ENCODE measurements at regions not wholly inside any gene's neighbourhood (a gene's known extent, or its start where the extent isn't known, plus 50 kb on each side); places are given as distances from the start of the nearest gene placed in this dataset.

DNA sequence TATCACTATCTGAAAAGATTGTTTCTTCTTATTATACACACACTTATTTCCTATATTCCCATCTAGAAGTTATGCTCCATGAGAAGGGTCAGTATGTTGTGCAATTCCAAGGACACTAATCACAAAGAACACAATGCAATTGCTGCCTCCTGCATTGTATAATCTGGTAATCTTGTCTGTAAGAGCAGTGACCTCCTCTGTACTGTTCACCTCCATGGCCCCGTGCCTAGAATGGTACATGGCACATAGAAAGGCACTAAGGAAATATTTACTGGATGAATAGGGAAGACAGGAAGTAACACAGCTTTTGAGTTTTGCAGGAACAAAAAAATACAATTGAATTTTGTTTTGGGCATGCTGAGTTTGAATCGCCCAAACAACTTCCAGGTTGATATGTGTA, 214.6 kb upstream of the SALL1 start:
- TF ChIP-seq CTCF (conservative IDR thresholded peaks at IDR 0.05; ENCODE audit: low read depth in 2 of 2): no peak
- TF ChIP-seq, protein P1, sequence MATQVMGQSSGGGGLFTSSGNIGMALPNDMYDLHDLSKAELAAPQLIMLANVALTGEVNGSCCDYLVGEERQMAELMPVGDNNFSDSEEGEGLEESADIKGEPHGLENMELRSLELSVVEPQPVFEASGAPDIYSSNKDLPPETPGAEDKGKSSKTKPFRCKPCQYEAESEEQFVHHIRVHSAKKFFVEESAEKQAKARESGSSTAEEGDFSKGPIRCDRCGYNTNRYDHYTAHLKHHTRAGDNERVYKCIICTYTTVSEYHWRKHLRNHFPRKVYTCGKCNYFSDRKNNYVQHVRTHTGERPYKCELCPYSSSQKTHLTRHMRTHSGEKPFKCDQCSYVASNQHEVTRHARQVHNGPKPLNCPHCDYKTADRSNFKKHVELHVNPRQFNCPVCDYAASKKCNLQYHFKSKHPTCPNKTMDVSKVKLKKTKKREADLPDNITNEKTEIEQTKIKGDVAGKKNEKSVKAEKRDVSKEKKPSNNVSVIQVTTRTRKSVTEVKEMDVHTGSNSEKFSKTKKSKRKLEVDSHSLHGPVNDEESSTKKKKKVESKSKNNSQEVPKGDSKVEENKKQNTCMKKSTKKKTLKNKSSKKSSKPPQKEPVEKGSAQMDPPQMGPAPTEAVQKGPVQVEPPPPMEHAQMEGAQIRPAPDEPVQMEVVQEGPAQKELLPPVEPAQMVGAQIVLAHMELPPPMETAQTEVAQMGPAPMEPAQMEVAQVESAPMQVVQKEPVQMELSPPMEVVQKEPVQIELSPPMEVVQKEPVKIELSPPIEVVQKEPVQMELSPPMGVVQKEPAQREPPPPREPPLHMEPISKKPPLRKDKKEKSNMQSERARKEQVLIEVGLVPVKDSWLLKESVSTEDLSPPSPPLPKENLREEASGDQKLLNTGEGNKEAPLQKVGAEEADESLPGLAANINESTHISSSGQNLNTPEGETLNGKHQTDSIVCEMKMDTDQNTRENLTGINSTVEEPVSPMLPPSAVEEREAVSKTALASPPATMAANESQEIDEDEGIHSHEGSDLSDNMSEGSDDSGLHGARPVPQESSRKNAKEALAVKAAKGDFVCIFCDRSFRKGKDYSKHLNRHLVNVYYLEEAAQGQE (IDR thresholded peaks at IDR 0.05; ENCODE audit: unreplicated experiment): no peak
- no peak for TF ChIP-seq EZH2phosphoT487 (IDR thresholded peaks at IDR 0.05; ENCODE audit: unreplicated experiment)
- TF ChIP-seq ZNF462 (CRISPR knock-in tag; IDR thresholded peaks at IDR 0.05): no peak
- no peak for TF ChIP-seq POLR2AphosphoS5 (IDR thresholded peaks at IDR 0.05; ENCODE audit: low read depth)
- no peak for TF ChIP-seq STAT1 (IDR thresholded peaks at IDR 0.05; ENCODE audit: unreplicated experiment)
- no peak for TF ChIP-seq EZH2 (IDR thresholded peaks at IDR 0.05; ENCODE audit: low read depth, unreplicated experiment)
- TF ChIP-seq CREB1 (CRISPR knock-in tag; IDR thresholded peaks at IDR 0.05; ENCODE audit: low read depth): no peak
- TF ChIP-seq ZNF331 (CRISPR knock-in tag; IDR thresholded peaks at IDR 0.05; ENCODE audit: low read depth): no peak
- TF ChIP-seq, protein P2, sequence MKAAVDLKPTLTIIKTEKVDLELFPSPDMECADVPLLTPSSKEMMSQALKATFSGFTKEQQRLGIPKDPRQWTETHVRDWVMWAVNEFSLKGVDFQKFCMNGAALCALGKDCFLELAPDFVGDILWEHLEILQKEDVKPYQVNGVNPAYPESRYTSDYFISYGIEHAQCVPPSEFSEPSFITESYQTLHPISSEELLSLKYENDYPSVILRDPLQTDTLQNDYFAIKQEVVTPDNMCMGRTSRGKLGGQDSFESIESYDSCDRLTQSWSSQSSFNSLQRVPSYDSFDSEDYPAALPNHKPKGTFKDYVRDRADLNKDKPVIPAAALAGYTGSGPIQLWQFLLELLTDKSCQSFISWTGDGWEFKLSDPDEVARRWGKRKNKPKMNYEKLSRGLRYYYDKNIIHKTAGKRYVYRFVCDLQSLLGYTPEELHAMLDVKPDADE (IDR thresholded peaks at IDR 0.05): no peak
- no peak for TF ChIP-seq JUNB (IDR thresholded peaks at IDR 0.05; ENCODE audit: unreplicated experiment)
- no peak for TF ChIP-seq NANOG (IDR thresholded peaks at IDR 0.05; ENCODE audit: borderline replicate concordance)
